Cardiac fibroblast (primary cell): ENCODE measurements at regions not wholly inside any gene's neighbourhood (a gene's known extent, or its start where the extent isn't known, plus 50 kb on each side); places are given as distances from the start of the nearest gene placed in this dataset.

Source experiments
- DNase-seq, 2 donors: peaks; one replicate each; pipeline versions ENCODE4 v3.0.0 to v3.0.0-alpha.2; 2010; ENCODE audit warnings: low read depth in 2 of 2
- H3K4me3 ChIP-seq, 2 donors: replicated peaks in 1 of 2; 1 replicate in 1 of 2; 2 replicates in 1 of 2; pipeline ENCODE4 v1.5.1; 2011; ENCODE audit warnings: low read depth in 2 of 2, low read length in 2 of 2, mild to moderate bottlenecking in 2 of 2, moderate library complexity in 1 of 2
- CTCF ChIP-seq: IDR thresholded peaks from one replicate; pipeline ENCODE4 v1.5.1; 2011; ENCODE audit warnings: low read depth, mild to moderate bottlenecking, low read length, inconsistent platforms

- H3K4me3 ChIP-seq, result no peak overlapping the region
- DNase-seq, result no peak
- no peak for TF ChIP-seq CTCF
These were observed 142.4 kb upstream of the MYCN start for GRCh38 chr2:15797939-15798281.

- no peak for DNase-seq
- no peak overlapping the region for H3K4me3 ChIP-seq
- no peak for TF ChIP-seq CTCF
These were observed 141.5 kb upstream of the MYCN start for GRCh38 chr2:15798701-15799431.

- no peak for DNase-seq
- no peak overlapping the region for H3K4me3 ChIP-seq
- TF ChIP-seq CTCF, result no peak
These were observed 140.9 kb upstream of the MYCN start for GRCh38 chr2:15799432-15799827.

- no peak overlapping the region for H3K4me3 ChIP-seq
- no peak for TF ChIP-seq CTCF
- DNase-seq, result no peak
These were observed 139.6 kb upstream of the MYCN start for GRCh38 chr2:15800495-15801329.

GRCh38 chr2:15801439-15801838 is 138.9 kb upstream of the MYCN start:
- no peak overlapping the region for H3K4me3 ChIP-seq
- TF ChIP-seq CTCF, result no peak
- no peak for DNase-seq

- TF ChIP-seq CTCF, result no peak
- DNase-seq, result no peak
- H3K4me3 ChIP-seq, result no peak overlapping the region
These were observed 138.4 kb upstream of the MYCN start for GRCh38 chr2:15801904-15802303.
